Upper lobe of left lung (tissue), 4 donors: ENCODE measurements at regions not wholly inside any gene's neighbourhood (a gene's known extent, or its start where the extent isn't known, plus 50 kb on each side); places are given as distances from the start of the nearest gene placed in this dataset.

ENCODE experiments used
- EP300 ChIP-seq, 4 donors: sonication (generic); formaldehyde crosslinking; IDR thresholded peaks; one replicate each; pipeline ENCODE4 v1.5.1; 2017; ENCODE audit warnings: antibody characterized with exemption in 4 of 4, control low read depth in 2 of 4
- POLR2AphosphoS5 ChIP-seq, 2 donors: sonication (generic); formaldehyde crosslinking; IDR thresholded peaks; one replicate each; pipeline ENCODE4 v1.5.1; 2017; ENCODE audit warnings: antibody characterized with exemption in 2 of 2
- TF ChIP-seq, protein P1 (sequence below), 6 experiments: fragments of 450-650 bp in 4 of 6; fragments of 200-600 bp in 2 of 6; sonication (generic) in 2 of 6; IDR thresholded peaks; one replicate each; pipeline ENCODE4 v1.5.1; 2016 to 2019; ENCODE audit warnings: antibody characterized with exemption in 6 of 6

DNA sequence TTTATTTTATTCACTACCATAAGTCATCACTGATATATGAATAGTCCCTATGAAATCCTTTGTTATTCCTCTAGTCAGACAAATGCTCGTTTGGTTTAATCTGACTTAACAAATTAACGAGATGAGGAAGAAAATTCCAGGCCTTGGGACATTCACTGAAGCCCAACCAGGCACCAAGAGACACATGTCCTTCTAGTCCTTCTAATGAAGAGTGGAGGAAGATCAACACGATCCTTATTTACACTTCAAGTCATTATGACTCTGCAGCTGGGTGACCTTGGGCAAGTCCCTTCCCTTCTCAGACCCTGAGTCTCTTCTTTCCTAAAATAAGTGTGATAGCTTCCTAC is 117.5 kb downstream of the CEBPB start:
- TF ChIP-seq, protein P1, sequence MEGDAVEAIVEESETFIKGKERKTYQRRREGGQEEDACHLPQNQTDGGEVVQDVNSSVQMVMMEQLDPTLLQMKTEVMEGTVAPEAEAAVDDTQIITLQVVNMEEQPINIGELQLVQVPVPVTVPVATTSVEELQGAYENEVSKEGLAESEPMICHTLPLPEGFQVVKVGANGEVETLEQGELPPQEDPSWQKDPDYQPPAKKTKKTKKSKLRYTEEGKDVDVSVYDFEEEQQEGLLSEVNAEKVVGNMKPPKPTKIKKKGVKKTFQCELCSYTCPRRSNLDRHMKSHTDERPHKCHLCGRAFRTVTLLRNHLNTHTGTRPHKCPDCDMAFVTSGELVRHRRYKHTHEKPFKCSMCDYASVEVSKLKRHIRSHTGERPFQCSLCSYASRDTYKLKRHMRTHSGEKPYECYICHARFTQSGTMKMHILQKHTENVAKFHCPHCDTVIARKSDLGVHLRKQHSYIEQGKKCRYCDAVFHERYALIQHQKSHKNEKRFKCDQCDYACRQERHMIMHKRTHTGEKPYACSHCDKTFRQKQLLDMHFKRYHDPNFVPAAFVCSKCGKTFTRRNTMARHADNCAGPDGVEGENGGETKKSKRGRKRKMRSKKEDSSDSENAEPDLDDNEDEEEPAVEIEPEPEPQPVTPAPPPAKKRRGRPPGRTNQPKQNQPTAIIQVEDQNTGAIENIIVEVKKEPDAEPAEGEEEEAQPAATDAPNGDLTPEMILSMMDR (IDR thresholded peaks at IDR 0.05) = no peak
- TF ChIP-seq POLR2AphosphoS5 (IDR thresholded peaks at IDR 0.05) (no peak), EP300 (IDR thresholded peaks at IDR 0.05) (no peak)
